ENCODE measurements at regions not wholly inside any gene's neighbourhood (a gene's known extent, or its start where the extent isn't known, plus 50 kb on each side); places are given as distances from the start of the nearest gene placed in this dataset.

GRCh38 chr9:107688728-107689127, 199.2 kb upstream of the KLF4 start:
- Histone ChIP-seq H3K9me3 (ENCODE audit: low read depth) (no peaks in the 10 kb centered on the region), H3K9me2 (replicated peaks; ENCODE audit: insufficient read depth) (no peaks in the 10 kb centered on the region), H3K4me1 (ENCODE audit: insufficient read depth) (peaks cover 5% of the 10 kb centered on the region), H3K79me2 (no peaks in the 10 kb centered on the region), H3K27me3 (no peaks in the 10 kb centered on the region), H3K4me3 (no peak overlapping the region), H3K36me3 (replicated peaks; ENCODE audit: insufficient read depth, low read depth) (no peaks in the 10 kb centered on the region), H3K27ac (no peak overlapping the region), H4K20me1 (ENCODE audit: insufficient read depth, poor library complexity, severe bottlenecking) (no peaks in the 10 kb centered on the region), H2AFZ (no peak overlapping the region), H3K4me2 (no peak overlapping the region)
- DNase-seq (ENCODE audit: low spot score): no peak
- TF ChIP-seq CTCF (IDR thresholded peaks at IDR 0.05; ENCODE audit: poor library complexity): no peak
- no peak for TF ChIP-seq EZH2 (IDR thresholded peaks at IDR 0.05; ENCODE audit: borderline replicate concordance)
- no peak for TF ChIP-seq EZH2phosphoT487 (IDR thresholded peaks at IDR 0.05; ENCODE audit: low read depth, severe bottlenecking, unreplicated experiment)

GRCh38 chr9:107685901-107686300, 196.3 kb upstream of the KLF4 start:
- Histone ChIP-seq H3K9me2 (replicated peaks; ENCODE audit: insufficient read depth) (no peaks in the 10 kb centered on the region), H3K36me3 (replicated peaks; ENCODE audit: insufficient read depth, low read depth) (no peaks in the 10 kb centered on the region), H3K4me3 (no peak overlapping the region), H3K4me1 (ENCODE audit: insufficient read depth) (peaks cover 3% of the 10 kb centered on the region), H3K27me3 (no peaks in the 10 kb centered on the region), H3K27ac (no peak overlapping the region), H3K79me2 (no peaks in the 10 kb centered on the region), H4K20me1 (ENCODE audit: insufficient read depth, poor library complexity, severe bottlenecking) (no peaks in the 10 kb centered on the region), H3K4me2 (no peak overlapping the region), H2AFZ (no peak overlapping the region), H3K9me3 (ENCODE audit: low read depth) (no peaks in the 10 kb centered on the region)
- 75% methylated on average over 4 of the region's 4 CpGs for WGBS (ENCODE audit: low lambda C conversion rate, missing lambda C conversion rate)
- DNase-seq (ENCODE audit: low spot score): no peak
- no peak for TF ChIP-seq CTCF (IDR thresholded peaks at IDR 0.05; ENCODE audit: poor library complexity)
- TF ChIP-seq EZH2 (IDR thresholded peaks at IDR 0.05; ENCODE audit: borderline replicate concordance): no peak
- no peak for TF ChIP-seq EZH2phosphoT487 (IDR thresholded peaks at IDR 0.05; ENCODE audit: low read depth, severe bottlenecking, unreplicated experiment)

- Histone ChIP-seq H3K27me3 (no peaks in the 10 kb centered on the region), H3K9me2 (replicated peaks; ENCODE audit: insufficient read depth) (no peaks in the 10 kb centered on the region), H4K20me1 (ENCODE audit: insufficient read depth, poor library complexity, severe bottlenecking) (no peaks in the 10 kb centered on the region), H3K9me3 (ENCODE audit: low read depth) (no peaks in the 10 kb centered on the region), H2AFZ (no peak overlapping the region), H3K4me3 (no peak overlapping the region), H3K4me1 (ENCODE audit: insufficient read depth) (peaks cover 3% of the 10 kb centered on the region), H3K27ac (no peak overlapping the region), H3K79me2 (no peaks in the 10 kb centered on the region), H3K4me2 (no peak overlapping the region), H3K36me3 (replicated peaks; ENCODE audit: insufficient read depth, low read depth) (no peaks in the 10 kb centered on the region)
- WGBS (ENCODE audit: low lambda C conversion rate, missing lambda C conversion rate): 95% methylated on average over 3 of the region's 3 CpGs
- no peak for DNase-seq (ENCODE audit: low spot score)
- no peak for TF ChIP-seq EZH2phosphoT487 (IDR thresholded peaks at IDR 0.05; ENCODE audit: low read depth, severe bottlenecking, unreplicated experiment)
- TF ChIP-seq CTCF (IDR thresholded peaks at IDR 0.05; ENCODE audit: poor library complexity): no peak
- no peak for TF ChIP-seq EZH2 (IDR thresholded peaks at IDR 0.05; ENCODE audit: borderline replicate concordance)
Measured at GRCh38 chr9:107685376-107685775, 195.8 kb upstream of the KLF4 start.

GRCh38 chr9:107684224-107684623, 194.7 kb upstream of the KLF4 start:
- H3K4me1 ChIP-seq (ENCODE audit: insufficient read depth): peaks cover 3% of the 10 kb centered on the region
- peak; percentile 60 for DNase-seq (ENCODE audit: low spot score)
- no peaks in the 10 kb centered on the region for H3K9me3 ChIP-seq (ENCODE audit: low read depth)
- H3K79me2 ChIP-seq: no peaks in the 10 kb centered on the region
- H3K9me2 ChIP-seq (replicated peaks; ENCODE audit: insufficient read depth): no peaks in the 10 kb centered on the region
- TF ChIP-seq EZH2phosphoT487 (IDR thresholded peaks at IDR 0.05; ENCODE audit: low read depth, severe bottlenecking, unreplicated experiment) (no peak), EZH2 (IDR thresholded peaks at IDR 0.05; ENCODE audit: borderline replicate concordance) (no peak), CTCF (IDR thresholded peaks at IDR 0.05; ENCODE audit: poor library complexity) (no peak)
- H4K20me1 ChIP-seq (ENCODE audit: insufficient read depth, poor library complexity, severe bottlenecking): no peaks in the 10 kb centered on the region
- H2AFZ ChIP-seq: no peak overlapping the region
- H3K36me3 ChIP-seq (replicated peaks; ENCODE audit: insufficient read depth, low read depth): no peaks in the 10 kb centered on the region
- H3K27ac ChIP-seq: peak overlapping the region; percentile 72
- H3K4me3 ChIP-seq: no peak overlapping the region
- H3K4me2 ChIP-seq: no peak overlapping the region
- H3K27me3 ChIP-seq: no peaks in the 10 kb centered on the region
- WGBS (ENCODE audit: low lambda C conversion rate, missing lambda C conversion rate): 80% methylated on average over 6 of the region's 6 CpGs
